ENCODE measurements at regions not wholly inside any gene's neighbourhood (a gene's known extent, or its start where the extent isn't known, plus 50 kb on each side); places are given as distances from the start of the nearest gene placed in this dataset.

GRCh38 chr2:150640039-150640438 lies 152.6 kb upstream of the RND3 start:
- DNase-seq: no peak

DNA sequence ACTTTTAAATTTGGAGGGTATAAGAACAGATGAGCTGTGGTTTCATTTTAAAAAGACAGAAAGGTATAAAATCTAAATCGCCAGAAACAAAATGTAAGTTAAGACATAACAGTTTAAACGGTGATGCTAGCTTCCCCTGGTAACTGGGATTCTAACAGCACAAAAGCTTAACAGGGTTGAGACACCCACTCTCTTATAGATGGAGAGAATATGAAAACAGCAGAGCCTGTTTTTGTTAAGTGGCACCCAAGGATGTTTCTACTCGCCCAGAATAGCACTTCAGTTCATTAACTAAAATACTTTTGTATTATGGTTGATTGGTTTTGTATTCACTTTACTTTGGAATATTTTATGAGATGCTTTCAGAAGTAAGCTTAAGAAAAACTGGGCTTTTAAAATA lies 151.9 kb upstream of the RND3 start:
- no peak for DNase-seq

GRCh38 chr2:150631236-150631821 lies 143.9 kb upstream of the RND3 start:
- DNase-seq: no peak

GRCh38 chr2:150630587-150631235 lies 143.2 kb upstream of the RND3 start:
- no peak for DNase-seq

GRCh38 chr2:150627526-150627925 lies 140.1 kb upstream of the RND3 start:
- no peak for DNase-seq

DNA sequence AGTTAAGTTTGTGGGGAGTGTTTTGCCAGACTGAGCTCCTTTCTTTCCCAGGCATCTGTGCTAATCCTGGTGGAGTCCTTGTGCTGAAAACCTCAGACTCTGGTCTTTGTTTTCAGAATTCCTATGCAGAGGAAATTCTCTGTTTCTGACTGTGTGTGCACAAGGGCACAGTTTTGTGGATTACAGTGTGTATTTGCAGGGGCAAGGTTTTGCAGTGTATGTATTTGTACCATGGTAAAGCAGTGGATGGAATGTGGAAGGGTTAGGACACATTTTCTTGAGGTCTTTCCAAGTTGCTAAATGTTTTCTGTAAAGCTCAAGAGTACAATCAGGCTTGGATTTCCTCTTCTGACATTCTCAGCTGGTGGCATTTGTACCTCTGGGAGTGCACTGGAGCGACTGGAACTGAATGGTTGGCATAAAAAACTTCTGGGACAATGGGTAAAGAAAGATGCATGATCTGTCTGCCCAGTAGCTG lies 139.5 kb upstream of the RND3 start:
- DNase-seq: no peak

DNA sequence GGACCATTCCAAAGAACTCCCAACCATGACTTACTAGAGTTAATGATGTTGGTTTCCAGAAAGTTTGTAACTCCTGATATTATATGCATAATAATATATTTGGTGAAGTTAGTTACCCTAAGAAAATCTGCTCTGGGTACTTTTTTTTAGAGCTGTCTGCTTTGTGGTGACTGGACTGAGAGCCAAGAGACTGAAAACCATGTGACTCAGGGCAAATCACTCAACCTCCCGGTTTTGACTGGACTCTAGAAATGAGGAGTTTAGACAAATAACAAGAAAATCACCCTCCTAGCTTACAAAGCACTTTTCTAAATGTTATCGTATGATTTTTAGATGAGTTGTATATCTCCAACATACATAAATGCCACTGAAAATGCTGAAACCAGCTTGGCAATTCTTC lies 138.3 kb upstream of the RND3 start:
- no peak for DNase-seq

DNA sequence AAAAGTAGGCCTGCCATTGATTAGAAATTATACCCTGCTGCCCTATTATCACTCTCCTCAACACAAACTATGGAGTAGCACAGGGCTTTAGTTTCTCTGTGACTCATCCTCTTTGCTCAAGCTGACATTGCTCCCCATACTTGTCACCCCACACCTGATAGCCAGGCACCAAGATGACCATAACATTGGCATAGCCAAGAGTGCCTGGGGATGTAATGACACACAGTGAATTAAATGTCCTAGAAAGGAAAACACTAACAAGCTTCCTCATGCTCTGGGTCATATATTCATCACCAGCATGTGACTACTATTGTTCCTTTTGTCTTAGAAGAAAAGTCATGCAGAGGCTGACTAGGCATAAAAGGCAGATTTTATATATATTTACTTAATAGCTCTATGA lies 137.8 kb upstream of the RND3 start:
- no peak for DNase-seq

DNA sequence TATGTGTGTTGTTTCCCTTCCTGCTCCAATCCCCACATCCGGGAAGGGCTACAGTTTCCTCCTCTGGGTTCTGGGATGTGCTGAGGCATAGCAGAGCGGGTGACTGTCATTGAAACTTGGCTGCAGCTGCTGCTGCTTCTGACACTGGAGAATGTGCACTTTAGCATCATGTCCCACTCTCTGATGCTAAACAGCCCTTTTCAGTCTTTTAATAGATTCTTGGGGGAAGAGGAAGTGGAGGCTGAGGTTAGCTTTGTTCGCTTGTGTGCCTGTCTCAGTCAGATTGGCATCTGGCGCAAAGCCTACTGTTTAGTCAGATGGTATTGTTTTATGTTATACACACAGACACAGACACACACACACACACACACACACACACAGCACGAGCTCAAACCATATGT lies 136.5 kb upstream of the RND3 start:
- no peak for DNase-seq

DNA sequence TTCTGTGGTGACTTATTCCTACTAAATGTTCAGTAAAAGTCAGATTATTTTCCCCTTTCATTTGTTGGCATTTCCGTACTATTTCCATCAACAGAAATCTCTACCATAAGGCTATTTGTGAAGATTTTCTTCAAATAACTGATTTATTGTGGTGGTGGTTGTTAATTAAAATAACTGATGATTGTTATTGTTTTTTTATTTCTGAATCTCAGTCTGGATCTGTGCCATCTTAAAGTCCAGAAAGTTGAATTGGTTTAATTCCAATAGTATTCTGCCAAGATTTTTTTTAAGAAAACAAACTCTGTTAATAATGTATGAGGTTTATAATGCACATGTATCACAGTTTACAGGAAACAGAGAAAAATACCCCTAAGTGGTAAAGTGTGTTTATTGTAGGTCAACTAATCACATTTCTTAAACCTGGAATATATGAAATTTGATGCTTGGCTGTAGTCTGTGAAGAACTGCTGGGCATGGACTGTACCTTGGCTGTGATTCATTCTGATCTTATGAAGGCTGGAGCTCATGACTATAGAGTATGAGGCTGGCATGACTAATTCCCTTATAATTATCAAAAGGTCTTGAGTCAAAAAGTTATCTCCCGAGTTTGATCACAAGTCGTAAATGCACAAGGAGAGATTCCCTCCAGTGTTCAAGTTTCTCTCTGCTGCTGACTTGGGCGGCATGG lies 134.2 kb upstream of the RND3 start:
- DNase-seq: no peak

- DNase-seq: no peak
Observed at GRCh38 chr2:150620855-150621254, 133.4 kb upstream of the RND3 start.

DNA sequence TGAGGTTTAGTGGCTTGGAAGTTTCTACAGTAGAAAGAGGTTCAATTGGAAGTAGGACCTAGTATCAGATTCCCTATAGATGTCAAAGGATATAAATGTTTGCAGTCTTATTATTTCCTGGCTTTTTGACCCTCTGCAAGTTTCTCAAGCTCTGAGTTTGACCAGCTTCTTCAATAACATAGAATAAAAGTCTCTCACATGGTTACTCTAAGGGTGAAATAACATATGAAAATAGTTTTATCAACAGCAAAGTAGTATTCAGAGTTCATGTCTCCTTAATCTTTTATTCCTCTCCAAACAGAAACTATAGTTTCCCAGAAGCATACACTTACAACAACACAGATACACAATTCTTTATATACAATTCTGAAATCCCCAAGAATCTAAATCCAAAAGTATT lies 132.9 kb upstream of the RND3 start:
- DNase-seq: no peak

- DNase-seq: no peak
Observed at GRCh38 chr2:150619607-150620330, 132.3 kb upstream of the RND3 start.

DNA sequence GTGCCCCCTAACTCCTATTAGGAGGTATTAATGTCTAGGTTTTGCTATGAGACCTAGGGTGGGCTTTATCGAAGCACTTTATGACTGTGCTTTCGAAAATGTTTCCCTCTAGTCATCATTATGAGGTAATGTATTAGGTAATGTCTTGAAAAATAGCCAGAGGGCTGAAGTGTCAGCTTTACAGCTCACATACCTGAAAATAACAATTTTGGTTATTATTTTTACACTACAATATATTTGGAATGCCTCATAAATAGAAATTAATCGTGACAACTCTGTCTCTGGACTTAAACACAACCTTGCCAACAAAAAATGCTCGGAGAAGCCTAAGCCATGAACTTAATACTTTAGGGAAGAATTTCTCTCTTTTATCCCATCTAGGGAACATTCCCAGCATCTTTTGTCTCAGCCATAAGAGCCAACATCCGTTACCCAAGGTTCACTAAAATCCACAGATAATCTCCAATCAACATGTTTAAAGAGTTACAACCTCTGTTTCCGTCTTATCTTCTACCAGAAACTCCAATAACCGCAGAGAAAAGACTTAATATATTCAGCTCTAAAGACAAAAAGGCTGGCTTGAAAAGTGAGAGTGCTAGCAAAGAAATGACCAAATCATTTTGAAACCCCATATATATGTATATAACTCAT lies 130.9 kb upstream of the RND3 start:
- no peak for DNase-seq

DNA sequence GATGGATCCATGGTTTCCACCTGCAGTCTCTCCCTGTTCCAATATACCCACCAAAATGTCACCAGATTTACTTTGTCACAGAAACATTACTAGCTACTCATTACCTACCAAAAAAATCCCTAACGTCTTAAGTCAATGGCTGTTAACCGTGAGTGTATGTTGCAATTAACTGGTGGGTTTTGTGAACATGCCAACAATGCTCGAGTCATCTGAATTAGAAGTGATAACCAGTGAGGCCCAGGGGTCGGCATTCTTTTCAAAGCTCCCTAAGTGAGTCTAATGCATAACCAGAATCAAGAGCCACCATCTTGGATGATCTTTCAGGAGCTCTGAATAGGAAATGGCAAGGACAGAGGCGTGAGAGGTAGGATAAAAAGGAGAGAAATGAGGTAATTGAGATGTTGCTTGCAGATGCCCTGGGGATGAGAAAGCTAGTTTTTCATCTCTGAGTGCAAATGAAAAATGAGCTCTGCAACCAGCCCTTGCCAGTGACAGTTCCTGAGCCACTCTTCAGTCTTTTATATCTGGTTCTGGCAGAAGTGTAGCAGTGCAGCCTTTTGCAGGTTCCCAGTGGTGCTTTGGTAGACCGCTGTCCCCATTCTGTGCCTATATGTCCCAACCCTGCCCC lies 130.0 kb upstream of the RND3 start:
- DNase-seq: no peak

GRCh38 chr2:150612957-150613710 lies 125.7 kb upstream of the RND3 start:
- DNase-seq: no peak

DNA sequence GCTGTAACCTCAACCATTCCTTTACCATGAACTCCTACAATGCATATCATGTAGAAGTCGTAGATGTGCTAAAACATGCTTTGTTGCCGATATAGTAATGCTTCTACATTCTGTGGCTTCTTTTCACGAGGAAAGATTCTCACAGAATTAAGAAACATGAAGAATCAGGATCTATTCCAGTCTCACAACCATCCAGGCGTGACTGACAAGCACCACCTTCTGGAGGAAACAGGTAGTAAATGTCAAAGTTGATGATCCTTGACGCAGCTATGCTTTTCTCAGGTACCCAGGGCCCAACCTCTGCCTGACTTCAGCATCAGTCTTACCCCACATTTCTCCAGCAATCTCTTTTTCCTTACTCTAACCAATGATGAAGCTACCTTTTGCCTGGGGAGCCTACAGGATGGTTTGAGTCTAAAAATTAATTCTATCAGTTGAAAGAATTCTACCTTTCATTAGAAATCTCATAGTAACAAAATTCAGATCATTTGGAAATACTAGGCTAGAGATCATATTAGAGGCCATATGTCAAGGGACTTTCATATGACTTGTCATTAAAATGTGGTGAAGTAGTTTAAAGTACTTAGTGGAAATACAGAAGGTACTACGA lies 123.3 kb upstream of the RND3 start:
- DNase-seq: no peak

DNA sequence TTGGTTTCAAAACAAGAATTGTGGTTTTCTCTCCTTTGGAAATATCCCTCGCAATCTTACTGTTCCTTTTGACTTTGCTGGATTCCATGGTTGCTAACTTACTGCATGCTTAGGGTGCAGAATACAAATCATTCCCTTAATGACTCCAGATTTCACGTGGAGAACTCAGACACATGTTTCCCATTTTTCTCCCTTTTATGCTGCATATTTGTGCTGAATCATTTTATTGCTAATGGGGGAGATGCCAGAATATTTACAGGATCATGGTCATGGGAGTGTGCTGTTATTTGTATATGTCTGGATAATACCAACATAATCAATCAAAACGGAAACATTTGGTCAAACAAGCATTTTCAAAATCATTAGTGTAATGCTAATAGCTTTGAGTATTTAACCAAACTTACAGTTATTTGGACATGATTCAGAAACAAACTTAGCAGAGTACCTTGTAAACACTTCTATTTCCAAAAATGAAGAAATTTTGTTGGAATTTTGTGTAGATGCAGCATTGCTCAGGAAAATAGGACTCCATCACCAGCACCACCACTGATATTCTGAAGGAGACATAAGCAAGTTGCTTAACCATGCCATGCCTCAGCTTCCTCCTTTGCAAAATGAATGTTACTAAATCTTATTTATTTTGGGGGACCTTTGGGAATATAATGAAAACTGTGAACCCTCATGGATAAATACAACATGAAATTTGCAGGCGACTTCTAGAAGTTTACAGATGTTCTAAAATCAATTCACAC lies 122.5 kb upstream of the RND3 start:
- no peak for DNase-seq

GRCh38 chr2:150608341-150608740 lies 120.9 kb upstream of the RND3 start:
- no peak for DNase-seq

DNA sequence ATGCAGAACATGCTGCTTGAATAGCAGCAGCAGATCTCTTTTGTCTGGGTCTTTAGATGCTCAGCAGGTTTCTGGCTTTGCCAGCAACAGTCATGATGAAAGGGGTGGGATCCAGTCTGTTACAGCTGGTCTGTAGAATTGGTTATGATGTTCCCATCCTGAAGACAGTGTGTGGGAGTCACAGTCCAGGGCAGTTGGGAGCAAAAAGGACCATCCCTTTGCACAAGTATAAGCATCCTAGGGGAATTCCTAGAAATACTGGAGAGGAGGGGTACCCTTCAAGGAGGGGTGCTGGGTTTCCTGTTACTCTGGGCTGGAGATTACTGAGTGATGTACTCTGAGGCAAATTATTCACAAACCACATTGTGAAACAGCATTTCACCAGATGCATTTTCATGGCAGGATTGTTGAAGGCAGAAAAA lies 119.9 kb upstream of the RND3 start:
- DNase-seq: no peak
